ENCODE measurements at regions not wholly inside any gene's neighbourhood (a gene's known extent, or its start where the extent isn't known, plus 50 kb on each side); places are given as distances from the start of the nearest gene placed in this dataset.

- no peaks in the 10 kb centered on the region for H3K27me3 ChIP-seq (ENCODE audit: insufficient read depth, low read depth, low read length)
- TF ChIP-seq POLR2AphosphoS5 (IDR thresholded peaks at IDR 0.05) (no peak), MXI1 (conservative IDR thresholded peaks at IDR 0.05; ENCODE audit: poor library complexity, severe bottlenecking) (no peak), EZH2 (IDR thresholded peaks at IDR 0.05; ENCODE audit: borderline replicate concordance, insufficient read depth, low read length, poor library complexity, severe bottlenecking) (no peak), RAD21 (conservative IDR thresholded peaks at IDR 0.05) (no peak), TAF1 (IDR thresholded peaks at IDR 0.05; ENCODE audit: low read depth) (no peak), EP300 (conservative IDR thresholded peaks at IDR 0.05; ENCODE audit: poor library complexity, severe bottlenecking) (no peak), SMC3 (conservative IDR thresholded peaks at IDR 0.05; ENCODE audit: poor library complexity) (no peak), CTCF (IDR thresholded peaks at IDR 0.05; ENCODE audit: poor library complexity, severe bottlenecking) (no peak), REST (IDR thresholded peaks at IDR 0.05; ENCODE audit: borderline replicate concordance) (no peak)
- H3K79me2 ChIP-seq (replicated peaks; ENCODE audit: insufficient read depth, low read length) = no peaks in the 10 kb centered on the region
- no peak overlapping the region for H3K4me2 ChIP-seq (ENCODE audit: low read length)
- no peaks in the 10 kb centered on the region for H3K9me3 ChIP-seq (ENCODE audit: low read length)
- no peaks in the 10 kb centered on the region for H3F3A ChIP-seq (ENCODE audit: insufficient read depth, low read length, poor library complexity, severe bottlenecking)
- no peak overlapping the region for H3K4me3 ChIP-seq (ENCODE audit: low read length)
- no peaks in the 10 kb centered on the region for H4K20me1 ChIP-seq (ENCODE audit: insufficient read depth)
- no peaks in the 10 kb centered on the region for H3K9me2 ChIP-seq (ENCODE audit: insufficient read depth, low read length)
- H3K9ac ChIP-seq (ENCODE audit: low read length) = no peak overlapping the region
- H2AFZ ChIP-seq (ENCODE audit: low read depth, low read length) = no peak overlapping the region
- no peak overlapping the region for H3K27ac ChIP-seq (ENCODE audit: low read length)
- no peaks in the 10 kb centered on the region for H3K36me3 ChIP-seq (ENCODE audit: insufficient read depth, low read length)
Observed at GRCh38 chr2:35688309-35688708, 667.3 kb upstream of the CRIM1 start.

- Histone ChIP-seq H2AFZ (ENCODE audit: low read depth, low read length) (no peak overlapping the region), H3K27ac (ENCODE audit: low read length) (no peak overlapping the region), H3K36me3 (ENCODE audit: insufficient read depth, low read length) (no peaks in the 10 kb centered on the region)
Observed at GRCh38 chr2:35651688-35652323, 703.8 kb upstream of the CRIM1 start.

More at GRCh38 chr2:35651688-35652323, 703.8 kb upstream of the CRIM1 start:
- no peaks in the 10 kb centered on the region for H3K9me3 ChIP-seq (ENCODE audit: low read length)
- no peak overlapping the region for H3K9ac ChIP-seq (ENCODE audit: low read length)
- no peak overlapping the region for H3K4me3 ChIP-seq (ENCODE audit: low read length)
- H3K27me3 ChIP-seq (ENCODE audit: insufficient read depth, low read depth, low read length) = no peaks in the 10 kb centered on the region
- no peaks in the 10 kb centered on the region for H3K79me2 ChIP-seq (replicated peaks; ENCODE audit: insufficient read depth, low read length)
- no peaks in the 10 kb centered on the region for H3K9me2 ChIP-seq (ENCODE audit: insufficient read depth, low read length)
- H4K20me1 ChIP-seq (ENCODE audit: insufficient read depth) = no peaks in the 10 kb centered on the region
- no peaks in the 10 kb centered on the region for H3F3A ChIP-seq (ENCODE audit: insufficient read depth, low read length, poor library complexity, severe bottlenecking)
- no peak overlapping the region for H3K4me2 ChIP-seq (ENCODE audit: low read length)
- no peak for TF ChIP-seq REST (IDR thresholded peaks at IDR 0.05; ENCODE audit: borderline replicate concordance)
- no peak for TF ChIP-seq TAF1 (IDR thresholded peaks at IDR 0.05; ENCODE audit: low read depth)
- no peak for TF ChIP-seq EZH2 (IDR thresholded peaks at IDR 0.05; ENCODE audit: borderline replicate concordance, insufficient read depth, low read length, poor library complexity, severe bottlenecking)
- no peak for TF ChIP-seq EP300 (conservative IDR thresholded peaks at IDR 0.05; ENCODE audit: poor library complexity, severe bottlenecking)
- no peak for TF ChIP-seq POLR2AphosphoS5 (IDR thresholded peaks at IDR 0.05)
- TF ChIP-seq CTCF (IDR thresholded peaks at IDR 0.05; ENCODE audit: poor library complexity, severe bottlenecking) = no peak
- TF ChIP-seq SMC3 (conservative IDR thresholded peaks at IDR 0.05; ENCODE audit: poor library complexity) = no peak
- no peak for TF ChIP-seq MXI1 (conservative IDR thresholded peaks at IDR 0.05; ENCODE audit: poor library complexity, severe bottlenecking)
- no peak for TF ChIP-seq RAD21 (conservative IDR thresholded peaks at IDR 0.05)
